Lung (tissue), 11 donors: ENCODE measurements at regions not wholly inside any gene's neighbourhood (a gene's known extent, or its start where the extent isn't known, plus 50 kb on each side); places are given as distances from the start of the nearest gene placed in this dataset.
A peak's percentile ranks its signal among the peaks of the same experiment; 100 is the strongest.

Source experiments
- ATAC-seq: fragments of 200-7000 bp; cut with Tn5 transposase; one replicate; pipeline ENCODE4 v1.9.1; 2020; ENCODE audit warnings: moderate number of reproducible peaks; ENCODE audit not compliant: insufficient read depth, low FRiP score
- DNase-seq, 3 donors: peaks; one replicate each; pipeline ENCODE4 v3.0.0-alpha.2; 2013 to 2017
- H3K27ac ChIP-seq, 2 donors: one replicate each; pipeline ENCODE4 v1.5.1; 2013; ENCODE audit warnings: mild to moderate bottlenecking in 2 of 2, moderate library complexity in 2 of 2, control low read depth in 1 of 2, inconsistent platforms in 1 of 2, low read depth in 1 of 2, low read length in 1 of 2
- H3K27me3 ChIP-seq, 3 donors: one replicate each; pipeline ENCODE4 v1.5.1; 2013; ENCODE audit warnings: low read length in 2 of 3; ENCODE audit not compliant: control insufficient read depth in 3 of 3, insufficient read depth in 3 of 3
- H3K36me3 ChIP-seq, 4 donors: one replicate each; pipeline ENCODE4 v1.5.1; 2013; ENCODE audit warnings: low read length in 4 of 4, mild to moderate bottlenecking in 1 of 4, moderate library complexity in 1 of 4; ENCODE audit not compliant: control insufficient read depth in 4 of 4, insufficient read depth in 4 of 4
- H3K4me1 ChIP-seq, 5 donors: one replicate each; pipeline ENCODE4 v1.5.1; 2013; ENCODE audit warnings: low read length in 5 of 5, mild to moderate bottlenecking in 2 of 5, moderate library complexity in 1 of 5; ENCODE audit not compliant: control insufficient read depth in 5 of 5, insufficient read depth in 5 of 5
- H3K4me3 ChIP-seq: one replicate; pipeline ENCODE4 v1.5.1; 2013; ENCODE audit warnings: mild to moderate bottlenecking, control low read depth, moderate library complexity
- H3K9ac ChIP-seq, 2 donors: one replicate each; pipeline ENCODE4 v1.5.1; 2013; ENCODE audit warnings: low read length in 2 of 2, control low read depth in 1 of 2; ENCODE audit not compliant: insufficient read depth in 1 of 2
- H3K9me3 ChIP-seq, 4 donors: one replicate each; pipeline ENCODE4 v1.5.1; 2013; ENCODE audit warnings: low read length in 3 of 4, mild to moderate bottlenecking in 1 of 4, moderate library complexity in 1 of 4; ENCODE audit not compliant: control insufficient read depth in 4 of 4, insufficient read depth in 3 of 4
- WGBS, 2 donors: extraction: QIAGEN DNeasy Blood & Tissue Kit; methylation state at CpG; one replicate each; pipeline ENCODE4 v1.1.7; 2013; 5-methylcytosine and 5-hydroxymethylcytosine counted together
- TF ChIP-seq, protein P1 (sequence below): IDR thresholded peaks from 2 replicates; pipeline ENCODE4 v1.5.1; 2012; ENCODE audit warnings: mild to moderate bottlenecking; ENCODE audit errors: control extremely low read depth, extremely low read depth
- donor health status: control.
- donor health status: control.
- donor health status: Bipolar disorder and iron deficiency.
- donor health status: healthy.
- donor health status: DM: yes; HTN: yes; CAD: no.

DNA sequence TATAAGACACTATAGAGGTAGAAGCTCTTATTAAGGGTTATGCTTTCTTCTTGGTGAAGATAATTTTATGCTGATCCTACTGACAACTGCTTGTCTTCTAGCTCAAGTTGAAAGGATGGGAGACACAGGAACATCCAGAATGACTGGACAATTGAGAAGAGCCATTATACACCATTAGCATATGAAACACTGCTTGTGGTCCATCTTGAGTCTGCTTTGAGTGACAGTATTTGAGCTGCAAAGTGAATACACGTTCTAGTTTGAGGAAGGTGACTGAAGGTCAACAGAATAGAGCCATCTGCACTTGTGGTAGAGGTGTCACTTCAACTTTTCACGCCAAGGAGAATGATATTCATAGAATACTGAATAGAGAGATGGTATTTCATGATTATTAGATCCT lies 315.4 kb downstream of the MCTP2 start:
- H3K9me3 ChIP-seq, result no peaks in the 10 kb centered on the region
- TF ChIP-seq, protein P1, sequence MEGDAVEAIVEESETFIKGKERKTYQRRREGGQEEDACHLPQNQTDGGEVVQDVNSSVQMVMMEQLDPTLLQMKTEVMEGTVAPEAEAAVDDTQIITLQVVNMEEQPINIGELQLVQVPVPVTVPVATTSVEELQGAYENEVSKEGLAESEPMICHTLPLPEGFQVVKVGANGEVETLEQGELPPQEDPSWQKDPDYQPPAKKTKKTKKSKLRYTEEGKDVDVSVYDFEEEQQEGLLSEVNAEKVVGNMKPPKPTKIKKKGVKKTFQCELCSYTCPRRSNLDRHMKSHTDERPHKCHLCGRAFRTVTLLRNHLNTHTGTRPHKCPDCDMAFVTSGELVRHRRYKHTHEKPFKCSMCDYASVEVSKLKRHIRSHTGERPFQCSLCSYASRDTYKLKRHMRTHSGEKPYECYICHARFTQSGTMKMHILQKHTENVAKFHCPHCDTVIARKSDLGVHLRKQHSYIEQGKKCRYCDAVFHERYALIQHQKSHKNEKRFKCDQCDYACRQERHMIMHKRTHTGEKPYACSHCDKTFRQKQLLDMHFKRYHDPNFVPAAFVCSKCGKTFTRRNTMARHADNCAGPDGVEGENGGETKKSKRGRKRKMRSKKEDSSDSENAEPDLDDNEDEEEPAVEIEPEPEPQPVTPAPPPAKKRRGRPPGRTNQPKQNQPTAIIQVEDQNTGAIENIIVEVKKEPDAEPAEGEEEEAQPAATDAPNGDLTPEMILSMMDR, result no peak
- DNase-seq, result no peak
- no peak for ATAC-seq
- H3K4me3 ChIP-seq, result no peak overlapping the region
- no peaks in the 10 kb centered on the region for H3K27me3 ChIP-seq
- H3K4me1 ChIP-seq, result no peaks in the 10 kb centered on the region
- no peak overlapping the region for H3K9ac ChIP-seq
- 63 to 73% methylated on average over 2 of the region's 2 CpGs for WGBS, 2 donors
- no peaks in the 10 kb centered on the region for H3K36me3 ChIP-seq
- H3K27ac ChIP-seq, result no peak overlapping the region

DNA sequence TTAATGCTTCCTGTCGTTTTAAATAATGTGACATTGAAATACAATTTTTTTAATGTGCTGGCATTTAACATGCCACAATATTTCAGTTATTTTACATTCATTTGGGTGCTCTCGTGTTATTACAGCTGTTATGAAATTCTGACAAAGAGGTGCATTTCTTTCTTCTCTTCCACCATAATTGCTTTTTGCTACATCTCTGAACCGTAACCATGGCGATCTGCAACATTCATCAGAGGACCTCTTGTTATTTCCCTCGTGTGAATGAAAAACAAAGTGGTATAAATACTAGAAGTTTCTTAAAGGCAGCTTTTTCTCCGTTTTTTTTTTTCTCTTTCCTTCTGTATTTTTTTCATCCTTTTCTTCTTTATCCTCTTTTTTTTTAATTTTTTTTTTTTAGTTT lies 316.4 kb downstream of the MCTP2 start:
- H3K27me3 ChIP-seq, result no peaks in the 10 kb centered on the region

DNA sequence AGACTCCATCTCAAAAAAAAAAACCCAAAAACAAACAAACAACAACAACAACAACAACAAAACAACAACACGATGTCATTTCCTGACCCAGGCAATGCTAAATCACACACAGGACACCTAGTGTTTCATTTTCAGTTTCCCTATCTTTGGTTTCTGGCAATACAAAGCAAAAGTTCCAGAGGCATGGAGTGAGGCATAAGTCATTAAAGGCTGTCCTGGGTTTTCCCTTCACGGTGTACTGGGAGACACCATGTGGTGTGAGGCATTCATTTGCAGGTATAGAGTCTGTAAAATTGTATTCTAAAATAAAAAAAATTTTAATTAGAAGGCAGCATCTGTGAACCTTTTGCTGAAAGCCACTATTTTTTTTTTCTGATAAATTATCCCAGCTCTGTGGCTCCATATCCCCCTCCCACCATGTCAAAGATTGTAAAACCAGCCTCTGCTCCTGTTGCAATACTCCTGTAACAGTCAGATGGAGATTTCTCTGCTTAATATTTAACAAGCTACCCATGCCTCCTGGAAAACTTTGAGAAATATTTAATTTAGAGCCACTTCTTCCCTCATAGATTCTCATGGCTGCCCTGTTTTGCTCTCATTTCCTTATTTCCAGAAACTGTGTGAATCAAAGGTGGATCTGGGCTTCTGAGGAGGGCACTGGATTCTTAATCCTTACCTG lies 324.6 kb downstream of the MCTP2 start:
- no peak overlapping the region for H3K9ac ChIP-seq
- WGBS, 2 donors, result 80 to 91% methylated on average over 2 of the region's 2 CpGs
- TF ChIP-seq, protein P1, result no peak
- DNase-seq (peak in 1 of 3 donors; percentile 18), ATAC-seq (no peak)
- no peaks in the 10 kb centered on the region for H3K36me3 ChIP-seq
- no peak overlapping the region for H3K27ac ChIP-seq
- no peaks in the 10 kb centered on the region for H3K4me1 ChIP-seq
- no peaks in the 10 kb centered on the region for H3K27me3 ChIP-seq
- peaks cover 0 to 5% (median 2%) of the 10 kb centered on the region in 4 donors for H3K9me3 ChIP-seq
- H3K4me3 ChIP-seq, result no peak overlapping the region

More for the DNA sequence above, 316.4 kb downstream of the MCTP2 start:
- TF ChIP-seq, protein P1, result no peak
- ATAC-seq (no peak), DNase-seq (peak in 2 of 3 donors; percentile 14 to 26)
- WGBS, 2 donors, result 74 to 82% methylated on average over 6 of the region's 6 CpGs
- Histone ChIP-seq H3K4me1 (no peaks in the 10 kb centered on the region), H3K9ac (no peak overlapping the region), H3K27ac (no peak overlapping the region), H3K9me3 (no peaks in the 10 kb centered on the region), H3K4me3 (no peak overlapping the region), H3K36me3 (no peaks in the 10 kb centered on the region)
